ENCODE measurements at regions not wholly inside any gene's neighbourhood (a gene's known extent, or its start where the extent isn't known, plus 50 kb on each side); places are given as distances from the start of the nearest gene placed in this dataset.

DNA sequence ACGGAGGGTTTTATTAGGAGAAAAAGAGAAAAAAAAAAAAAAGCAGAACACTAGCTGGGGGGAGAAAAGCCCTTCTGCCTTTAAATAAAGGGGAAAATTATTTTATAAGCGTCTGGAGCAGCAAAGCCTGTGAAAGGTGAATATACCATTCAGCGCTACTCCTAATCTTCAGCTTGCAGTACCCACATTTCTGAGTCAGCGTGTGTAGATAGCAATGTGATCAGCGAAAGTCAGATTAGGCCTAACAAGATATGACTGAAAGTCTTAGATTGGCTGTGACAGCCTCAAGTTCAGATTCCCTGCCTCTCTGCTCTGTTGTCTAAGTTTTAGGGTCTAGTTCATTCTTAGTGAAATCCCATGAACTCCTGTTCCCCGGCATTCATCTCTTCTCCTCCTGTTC lies 279.5 kb downstream of the TMEM114 start:
- in situ Hi-C loops (cut with MboI; ENCODE audit: low pct_unique_long_range_greater_than_20kb, low sequenced_read_pairs, unreplicated experiment), result no loop called here
- TF ChIP-seq, protein P1, sequence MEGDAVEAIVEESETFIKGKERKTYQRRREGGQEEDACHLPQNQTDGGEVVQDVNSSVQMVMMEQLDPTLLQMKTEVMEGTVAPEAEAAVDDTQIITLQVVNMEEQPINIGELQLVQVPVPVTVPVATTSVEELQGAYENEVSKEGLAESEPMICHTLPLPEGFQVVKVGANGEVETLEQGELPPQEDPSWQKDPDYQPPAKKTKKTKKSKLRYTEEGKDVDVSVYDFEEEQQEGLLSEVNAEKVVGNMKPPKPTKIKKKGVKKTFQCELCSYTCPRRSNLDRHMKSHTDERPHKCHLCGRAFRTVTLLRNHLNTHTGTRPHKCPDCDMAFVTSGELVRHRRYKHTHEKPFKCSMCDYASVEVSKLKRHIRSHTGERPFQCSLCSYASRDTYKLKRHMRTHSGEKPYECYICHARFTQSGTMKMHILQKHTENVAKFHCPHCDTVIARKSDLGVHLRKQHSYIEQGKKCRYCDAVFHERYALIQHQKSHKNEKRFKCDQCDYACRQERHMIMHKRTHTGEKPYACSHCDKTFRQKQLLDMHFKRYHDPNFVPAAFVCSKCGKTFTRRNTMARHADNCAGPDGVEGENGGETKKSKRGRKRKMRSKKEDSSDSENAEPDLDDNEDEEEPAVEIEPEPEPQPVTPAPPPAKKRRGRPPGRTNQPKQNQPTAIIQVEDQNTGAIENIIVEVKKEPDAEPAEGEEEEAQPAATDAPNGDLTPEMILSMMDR (IDR thresholded peaks at IDR 0.05; ENCODE audit: extremely low read depth, insufficient read depth, missing control alignments), result no peak
- DNase-seq (ENCODE audit: low spot score), result no peak

DNA sequence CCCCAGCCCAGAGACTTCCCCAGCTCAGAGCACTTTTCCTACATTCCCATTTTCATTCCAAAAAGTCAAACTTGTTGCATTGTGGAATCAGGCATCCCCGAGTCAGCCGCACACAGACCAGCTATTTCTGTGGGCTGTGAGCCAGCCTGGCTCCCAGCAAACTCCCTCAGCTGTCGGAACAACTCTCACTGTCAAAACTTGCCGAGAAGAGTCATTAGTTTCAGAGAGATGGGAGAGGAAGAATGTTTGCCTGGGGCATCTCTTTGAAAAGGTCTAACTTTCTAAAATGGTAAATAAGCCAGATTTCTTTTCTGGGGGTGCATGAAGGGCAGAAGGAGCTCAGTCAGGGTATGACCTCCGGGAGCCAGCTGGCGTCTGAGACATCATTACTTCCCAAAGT lies 280.0 kb downstream of the TMEM114 start:
- in situ Hi-C loops (cut with MboI; ENCODE audit: low pct_unique_long_range_greater_than_20kb, low sequenced_read_pairs, unreplicated experiment), result no loop called here
- TF ChIP-seq, protein P1 (IDR thresholded peaks at IDR 0.05; ENCODE audit: extremely low read depth, insufficient read depth, missing control alignments), result no peak
- DNase-seq (ENCODE audit: low spot score), result no peak

DNA sequence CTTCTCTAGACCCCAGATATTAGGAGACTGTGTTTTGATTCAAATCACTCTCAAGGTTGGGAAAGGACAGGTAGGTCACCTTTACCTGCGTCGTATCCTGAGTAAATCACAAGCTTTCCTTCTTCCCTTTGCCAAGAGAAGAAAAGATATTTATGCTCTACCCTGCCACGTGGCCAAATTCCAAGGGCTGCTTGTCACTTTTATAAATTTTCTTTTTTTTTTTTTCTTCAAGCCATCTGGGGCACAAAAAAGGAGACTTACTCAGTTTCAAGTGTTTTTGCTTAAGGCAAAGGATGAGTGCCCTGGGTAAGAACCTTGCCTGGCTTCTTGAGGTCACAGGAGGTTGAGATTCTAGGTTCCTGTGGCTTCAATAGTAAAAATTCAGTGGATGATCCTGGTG lies 285.1 kb downstream of the TMEM114 start:
- TF ChIP-seq, protein P1 (IDR thresholded peaks at IDR 0.05; ENCODE audit: extremely low read depth, insufficient read depth, missing control alignments), result no peak
- DNase-seq (ENCODE audit: low spot score), result no peak
- in situ Hi-C loops (cut with MboI; ENCODE audit: low pct_unique_long_range_greater_than_20kb, low sequenced_read_pairs, unreplicated experiment), result no loop called here

DNA sequence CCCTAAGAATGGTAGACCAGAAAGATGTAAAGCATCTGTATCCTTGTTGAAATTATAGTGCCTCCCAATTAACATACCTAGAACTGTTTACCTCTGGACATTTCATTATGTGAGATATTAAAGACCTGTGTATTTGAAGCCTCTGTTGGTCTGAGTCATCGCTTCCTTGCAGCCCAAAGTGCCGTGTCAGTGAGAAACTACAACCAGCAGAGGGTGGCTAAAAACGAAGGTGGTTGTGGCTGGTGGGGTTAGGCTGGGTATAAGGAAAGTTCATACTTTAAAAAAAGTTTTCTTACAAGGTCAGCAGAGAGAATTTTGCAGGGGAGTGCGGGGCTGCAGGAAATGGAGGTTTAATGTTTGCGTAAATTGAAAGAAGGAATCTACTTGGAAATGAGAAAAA lies 290.7 kb downstream of the TMEM114 start:
- TF ChIP-seq, protein P1 (IDR thresholded peaks at IDR 0.05; ENCODE audit: extremely low read depth, insufficient read depth, missing control alignments), result no peak
- no peak for DNase-seq (ENCODE audit: low spot score)
- in situ Hi-C loops (cut with MboI; ENCODE audit: low pct_unique_long_range_greater_than_20kb, low sequenced_read_pairs, unreplicated experiment), result no loop called here

DNA sequence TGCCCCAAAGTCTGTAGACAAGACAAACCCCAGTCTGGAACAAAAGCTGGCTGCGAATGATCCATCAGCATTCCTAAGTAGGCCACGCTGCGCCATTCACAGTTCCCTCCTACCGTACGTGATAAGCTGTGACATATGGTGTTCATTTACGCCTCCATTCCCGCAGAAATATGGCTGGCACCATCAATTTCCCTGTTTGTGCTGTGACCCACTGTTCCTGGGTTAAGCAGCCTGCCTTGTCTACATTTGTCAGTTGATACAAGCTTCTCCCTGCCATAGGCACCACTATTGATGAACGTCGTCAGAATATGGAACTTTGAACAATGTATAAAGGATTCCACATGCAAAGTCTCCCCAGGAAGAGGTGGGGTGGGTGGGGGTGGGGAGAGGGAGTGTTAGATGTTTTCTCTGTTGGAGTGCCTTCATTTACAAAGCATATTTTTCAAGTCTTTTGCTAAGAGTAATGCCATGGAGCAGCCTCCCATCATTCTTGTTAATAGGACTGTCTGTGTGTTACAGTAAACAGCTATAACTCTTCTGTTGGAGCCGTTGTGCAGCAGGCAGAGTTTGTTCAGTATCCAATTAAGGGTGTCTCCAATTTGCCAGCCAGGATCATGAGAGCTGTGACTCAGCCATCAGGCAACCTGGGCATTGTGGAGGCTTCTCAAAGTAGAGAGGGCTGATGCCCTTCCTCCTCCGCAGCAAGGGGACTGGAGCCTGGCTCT lies 294.6 kb downstream of the TMEM114 start:
- DNase-seq (ENCODE audit: low spot score), result no peak
- in situ Hi-C loops (cut with MboI; ENCODE audit: low pct_unique_long_range_greater_than_20kb, low sequenced_read_pairs, unreplicated experiment), result no loop called here
- TF ChIP-seq, protein P1 (IDR thresholded peaks at IDR 0.05; ENCODE audit: extremely low read depth, insufficient read depth, missing control alignments), result no peak

DNA sequence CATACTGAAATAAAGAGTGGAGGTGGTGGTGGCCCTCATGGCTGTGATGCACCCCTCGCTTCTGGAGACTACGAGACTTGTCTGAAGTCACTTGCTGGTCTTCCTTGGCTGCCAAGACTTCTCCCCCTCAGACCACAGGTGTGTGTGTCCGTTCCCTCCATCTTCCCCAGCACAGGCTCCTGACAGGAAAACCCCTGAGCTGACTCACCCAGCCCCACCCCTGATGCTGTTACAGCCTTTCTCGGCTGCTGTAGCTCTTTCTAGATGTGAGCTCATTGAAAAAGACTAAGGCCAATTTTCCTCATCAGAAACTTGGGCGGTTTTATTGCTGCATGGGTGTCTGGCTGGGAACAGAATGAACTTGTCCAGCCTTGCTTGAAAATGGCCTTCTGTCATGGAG lies 296.9 kb downstream of the TMEM114 start:
- TF ChIP-seq, protein P1 (IDR thresholded peaks at IDR 0.05; ENCODE audit: extremely low read depth, insufficient read depth, missing control alignments), result no peak
- DNase-seq (ENCODE audit: low spot score), result no peak
- in situ Hi-C loops (cut with MboI; ENCODE audit: low pct_unique_long_range_greater_than_20kb, low sequenced_read_pairs, unreplicated experiment), result no loop called here

All from GM13977 (cell line).